Heart left ventricle (tissue), 13 donors: ENCODE measurements at regions not wholly inside any gene's neighbourhood (a gene's known extent, or its start where the extent isn't known, plus 50 kb on each side); places are given as distances from the start of the nearest gene placed in this dataset.

Experiments used
- POLR2A ChIP-seq, 2 donors: fragments of 450-650 bp; IDR thresholded peaks; one replicate each; pipeline ENCODE4 v1.6.1; 2017; ENCODE audit warnings: antibody characterized with exemption in 2 of 2, mild to moderate bottlenecking in 2 of 2, moderate library complexity in 2 of 2
- TF ChIP-seq, protein P1 (sequence below), 12 donors: fragments of 200-600 bp; sonication (generic) in 4 of 12; IDR thresholded peaks; one replicate each; pipeline versions ENCODE4 v1.5.0 to v1.8.0; 2018 to 2022; ENCODE audit warnings: antibody characterized with exemption in 12 of 12, mild to moderate bottlenecking in 5 of 12
- donor health status: ischemic (EF 13 %, LVEDD 7.1; RV severe dilation, severe dysfunction).
- donor health status: DM: no; HTN: yes; CAD: no.
- donor health status: DM: no; HTN: no; CAD: no.
- donor health status: ischemic (EF 25% LVEDD 6.9; RV normal size, moderate dysfunction).
- donor health status: ischemic (EF 25% LVEDD 5.7; RV mildly dilated, moderate dysfunction).
- donor health status: ischemic (EF 35%, LVEDD 5.7; RV mildly dilated, moderate dysfunction).
- donor health status: nonischemic (EF 11% LVEDD 7.7; RV severe dilation, severe dysfunction).
- donor health status: DM: yes; HTN: yes; CAD: no.
- donor health status: PGD.
- donor health status: ischemic (EF 29% LVEDD 5.4; RV normal size, mild dysfunction).
- donor health status: nonischemic (EF 23%, LVEDD 6.1; RV moderate dilation, normal function).

DNA sequence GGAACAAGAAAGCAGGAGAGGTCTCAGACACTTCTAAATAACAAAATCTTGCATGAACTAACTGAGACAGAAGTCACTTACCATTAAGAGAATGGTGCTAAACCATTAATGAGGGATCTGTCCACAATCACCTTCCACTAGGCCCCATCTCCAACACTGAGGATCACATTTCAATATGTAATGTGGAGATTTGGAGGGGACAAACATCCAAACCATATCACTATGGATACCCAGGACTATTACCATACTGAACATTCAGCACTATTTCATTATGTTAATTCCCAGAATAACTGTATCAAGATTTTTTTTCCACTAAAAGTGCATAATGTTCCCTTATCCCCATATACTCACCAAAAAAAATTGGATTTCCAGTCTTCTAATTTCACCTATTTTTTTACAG, 491.8 kb downstream of the LMO7 start:
- TF ChIP-seq, protein P1, sequence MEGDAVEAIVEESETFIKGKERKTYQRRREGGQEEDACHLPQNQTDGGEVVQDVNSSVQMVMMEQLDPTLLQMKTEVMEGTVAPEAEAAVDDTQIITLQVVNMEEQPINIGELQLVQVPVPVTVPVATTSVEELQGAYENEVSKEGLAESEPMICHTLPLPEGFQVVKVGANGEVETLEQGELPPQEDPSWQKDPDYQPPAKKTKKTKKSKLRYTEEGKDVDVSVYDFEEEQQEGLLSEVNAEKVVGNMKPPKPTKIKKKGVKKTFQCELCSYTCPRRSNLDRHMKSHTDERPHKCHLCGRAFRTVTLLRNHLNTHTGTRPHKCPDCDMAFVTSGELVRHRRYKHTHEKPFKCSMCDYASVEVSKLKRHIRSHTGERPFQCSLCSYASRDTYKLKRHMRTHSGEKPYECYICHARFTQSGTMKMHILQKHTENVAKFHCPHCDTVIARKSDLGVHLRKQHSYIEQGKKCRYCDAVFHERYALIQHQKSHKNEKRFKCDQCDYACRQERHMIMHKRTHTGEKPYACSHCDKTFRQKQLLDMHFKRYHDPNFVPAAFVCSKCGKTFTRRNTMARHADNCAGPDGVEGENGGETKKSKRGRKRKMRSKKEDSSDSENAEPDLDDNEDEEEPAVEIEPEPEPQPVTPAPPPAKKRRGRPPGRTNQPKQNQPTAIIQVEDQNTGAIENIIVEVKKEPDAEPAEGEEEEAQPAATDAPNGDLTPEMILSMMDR (IDR thresholded peaks at IDR 0.05) = no peak
- TF ChIP-seq POLR2A (IDR thresholded peaks at IDR 0.05) = no peak
